ENCODE measurements at regions not wholly inside any gene's neighbourhood (a gene's known extent, or its start where the extent isn't known, plus 50 kb on each side); places are given as distances from the start of the nearest gene placed in this dataset.

- no peak overlapping the region for H3K4me3 ChIP-seq (ENCODE audit: low read length)
- DNase-seq (ENCODE audit: low read depth): peak; percentile 1
- no peak for TF ChIP-seq CTCF (IDR thresholded peaks at IDR 0.05; ENCODE audit: insufficient read depth, low read depth, low read length, missing control alignments)
These were observed 614.8 kb downstream of the DACH1 start for GRCh38 chr13:71252184-71252704.

DNA sequence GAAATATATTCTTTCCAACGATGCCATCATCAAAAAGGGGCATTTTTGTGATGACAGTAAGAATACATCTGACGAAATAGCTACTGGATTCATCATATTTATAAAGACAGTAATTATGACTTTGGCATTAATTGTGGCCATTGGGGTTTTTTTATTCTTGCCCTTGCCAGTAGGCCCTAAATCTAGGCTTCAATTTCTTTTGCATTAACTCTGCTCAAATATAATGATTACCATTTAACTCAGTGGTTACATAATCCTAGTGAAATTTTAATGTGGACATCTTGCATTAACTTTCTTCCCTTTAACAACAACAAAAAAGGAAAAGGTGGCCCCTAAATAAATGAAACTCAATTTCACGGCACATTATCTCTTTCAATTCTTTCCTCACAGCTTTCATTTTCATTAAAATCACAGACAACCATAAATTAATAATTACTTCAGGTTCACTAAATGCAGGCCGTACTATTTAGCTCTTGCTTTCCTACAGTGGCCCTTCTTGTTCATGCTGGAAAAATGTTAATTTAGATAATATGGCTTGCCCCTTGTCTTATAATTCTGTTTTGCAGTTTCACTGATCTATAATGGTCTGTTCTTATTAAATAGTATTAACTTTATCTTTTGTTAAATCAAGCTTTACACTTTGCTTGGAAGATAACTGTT is 615.6 kb downstream of the DACH1 start:
- no peak for DNase-seq (ENCODE audit: low read depth)
- no peak for TF ChIP-seq CTCF (IDR thresholded peaks at IDR 0.05; ENCODE audit: insufficient read depth, low read depth, low read length, missing control alignments)
- H3K4me3 ChIP-seq (ENCODE audit: low read length): no peak overlapping the region

DNA sequence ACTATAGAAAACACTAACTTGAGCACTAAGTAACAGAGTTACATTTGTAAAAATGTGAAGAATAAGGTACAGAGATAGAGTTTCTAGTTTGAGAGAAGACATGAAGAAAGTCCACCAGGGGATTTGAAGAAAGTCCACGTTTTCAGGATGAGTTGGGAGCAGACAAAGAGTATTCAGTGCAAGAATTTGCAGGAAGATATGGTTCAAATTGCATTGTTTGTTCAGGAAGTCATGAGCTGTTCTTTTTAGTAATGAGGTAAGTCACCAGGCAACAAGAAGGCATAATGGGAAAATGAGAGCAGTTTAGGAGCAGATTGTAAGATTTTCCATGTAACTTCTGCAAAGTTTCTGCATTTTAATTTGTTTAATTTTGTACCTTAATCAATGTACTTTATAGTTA is 618.0 kb downstream of the DACH1 start:
- TF ChIP-seq CTCF (IDR thresholded peaks at IDR 0.05; ENCODE audit: insufficient read depth, low read depth, low read length, missing control alignments): no peak
- DNase-seq (ENCODE audit: low read depth): peak; percentile 7
- no peak overlapping the region for H3K4me3 ChIP-seq (ENCODE audit: low read length)

GRCh38 chr13:71244161-71244560 is 622.8 kb downstream of the DACH1 start:
- no peak for TF ChIP-seq CTCF (IDR thresholded peaks at IDR 0.05; ENCODE audit: insufficient read depth, low read depth, low read length, missing control alignments)
- H3K4me3 ChIP-seq (ENCODE audit: low read length): no peak overlapping the region
- no peak for DNase-seq (ENCODE audit: low read depth)

DNA sequence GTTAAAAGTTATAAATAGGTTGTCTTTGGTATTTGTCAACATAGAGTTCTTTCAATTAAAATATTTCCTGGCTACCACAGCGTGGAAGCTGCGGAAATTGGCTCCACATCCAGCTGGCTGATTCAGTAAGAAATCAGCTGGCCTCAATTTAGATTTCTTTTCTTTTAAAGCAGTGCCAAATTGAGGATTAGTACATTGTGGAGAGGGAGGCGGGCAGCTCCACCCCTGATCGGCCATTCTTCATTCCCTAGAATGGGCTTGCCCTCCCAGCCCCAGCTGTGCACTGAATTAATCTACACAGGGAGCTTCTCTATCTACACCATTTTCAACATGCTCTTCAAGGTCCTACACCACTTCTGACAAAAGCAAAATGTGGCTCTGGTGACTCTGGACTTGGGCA is 624.8 kb downstream of the DACH1 start:
- no peak for DNase-seq (ENCODE audit: low read depth)
- no peak overlapping the region for H3K4me3 ChIP-seq (ENCODE audit: low read length)
- no peak for TF ChIP-seq CTCF (IDR thresholded peaks at IDR 0.05; ENCODE audit: insufficient read depth, low read depth, low read length, missing control alignments)

GRCh38 chr13:71240911-71241310 is 626.1 kb downstream of the DACH1 start:
- DNase-seq (ENCODE audit: low read depth): peak; percentile 12
- TF ChIP-seq CTCF (IDR thresholded peaks at IDR 0.05; ENCODE audit: insufficient read depth, low read depth, low read length, missing control alignments): peak; percentile 54
- H3K4me3 ChIP-seq (ENCODE audit: low read length): no peak overlapping the region

DNA sequence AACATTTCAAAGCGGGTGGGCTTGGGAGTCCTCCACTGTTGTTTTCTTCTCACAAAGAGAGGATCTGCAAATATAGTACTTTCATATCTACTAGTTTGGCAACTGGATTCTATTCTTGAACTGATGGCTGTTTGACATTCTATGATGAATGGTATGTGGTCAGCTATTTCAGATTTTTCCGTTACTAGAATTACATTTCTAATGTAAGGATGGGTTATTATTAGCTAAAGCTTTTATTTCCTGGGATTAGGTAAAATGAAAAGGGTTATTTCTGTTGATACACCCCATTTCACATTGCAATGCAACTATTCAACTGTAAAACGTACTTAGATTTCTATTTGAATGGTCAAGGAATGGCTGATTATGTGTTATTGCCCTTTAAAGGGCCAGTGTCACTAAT is 629.7 kb downstream of the DACH1 start:
- H3K4me3 ChIP-seq (ENCODE audit: low read length): no peak overlapping the region
- DNase-seq (ENCODE audit: low read depth): no peak
- no peak for TF ChIP-seq CTCF (IDR thresholded peaks at IDR 0.05; ENCODE audit: insufficient read depth, low read depth, low read length, missing control alignments)
